ENCODE measurements at regions not wholly inside any gene's neighbourhood (a gene's known extent, or its start where the extent isn't known, plus 50 kb on each side); places are given as distances from the start of the nearest gene placed in this dataset.

GRCh38 chr2:176895158-176895557, 317.4 kb upstream of the HNRNPA3 start:
- no peak for FAIRE-seq
- no peak overlapping the region for H3K4me3 ChIP-seq (replicated peaks in 1 of 3; ENCODE audit: insufficient read depth in 1 of 3, low read depth in 2 of 3, low read length in 3 of 3)
- WGBS (ENCODE audit: low lambda C conversion rate): 20% methylated on average over 2 of the region's 2 CpGs

GRCh38 chr2:176902454-176902853, 310.1 kb upstream of the HNRNPA3 start:
- no peak for DNase-seq (ENCODE audit: low spot score)
- ATAC-seq: no peak
- CTCF ChIA-PET (ENCODE audit: low intra/inter-chr PET ratio, low total read pairs): no interaction called here
- POLR2A ChIA-PET: no interaction called here
- Histone ChIP-seq H3K36me3 (replicated peaks in 1 of 2; ENCODE audit: control insufficient read depth in 1 of 2, insufficient read depth in 2 of 2, low read length in 2 of 2) (no peaks in the 10 kb centered on the region), H3K4me2 (ENCODE audit: low read depth, low read length) (no peak overlapping the region), H3K27me3 (ENCODE audit: control insufficient read depth in 1 of 2, insufficient read depth in 2 of 2, low read length in 2 of 2) (peaks cover 0 to 8% of the 10 kb centered on the region in 2 experiments; a peak in 1 of 5 replicates), H4K20me1 (ENCODE audit: insufficient read depth, low read length) (no peaks in the 10 kb centered on the region), H3K9ac (ENCODE audit: insufficient read depth, low read depth, low read length) (no peak overlapping the region), H3K27ac (ENCODE audit: extremely low read length, insufficient read depth, low read length) (no peak overlapping the region), H3K9me3 (ENCODE audit: low read length) (no peaks in the 10 kb centered on the region), H3K79me2 (ENCODE audit: insufficient read depth, low read length) (no peaks in the 10 kb centered on the region), H2AFZ (ENCODE audit: low read length) (no peak overlapping the region), H3K4me1 (ENCODE audit: insufficient read depth, low read length) (no peaks in the 10 kb centered on the region), H3K4me3 (replicated peaks in 1 of 3; ENCODE audit: insufficient read depth in 1 of 3, low read depth in 2 of 3, low read length in 3 of 3) (no peak overlapping the region)
- intact Hi-C loops (cut with micrococcal nuclease; ENCODE audit: unreplicated experiment): no loop called here
- in situ Hi-C loops (cut with HindIII; ENCODE audit: extremely low pct_ligation_motif_present, low pct_unique_long_range_greater_than_20kb): no loop called here
- 2% methylated on average over 4 of the region's 4 CpGs for WGBS (ENCODE audit: low lambda C conversion rate)
- FAIRE-seq: no peak
- no TSS peak for BruUV-seq (replicated peaks)
- TF ChIP-seq NCOR1 (IDR thresholded peaks at IDR 0.05; ENCODE audit: borderline replicate concordance, low read length): no peak
- no peak for TF ChIP-seq ZNF275 (CRISPR knock-in tag; IDR thresholded peaks at IDR 0.05; ENCODE audit: borderline replicate concordance)
- TF ChIP-seq ZNF724P (CRISPR knock-in tag; IDR thresholded peaks at IDR 0.05; ENCODE audit: borderline replicate concordance): no peak
- no peak for TF ChIP-seq ZFYVE20 (CRISPR knock-in tag; IDR thresholded peaks at IDR 0.05; ENCODE audit: borderline replicate concordance, low read depth)
- TF ChIP-seq RNF219 (CRISPR knock-in tag; IDR thresholded peaks at IDR 0.05): no peak
- no peak for TF ChIP-seq NFKBIZ (CRISPR knock-in tag; IDR thresholded peaks at IDR 0.05)
- TF ChIP-seq ATRX (CRISPR knock-in tag; IDR thresholded peaks at IDR 0.05; ENCODE audit: borderline replicate concordance): no peak
- TF ChIP-seq KDM1A (CRISPR knock-in tag; IDR thresholded peaks at IDR 0.05): no peak
- no peak for TF ChIP-seq GRHL1 (CRISPR knock-in tag; conservative IDR thresholded peaks at IDR 0.05)
- no peak for TF ChIP-seq MEIS1 (CRISPR knock-in tag; IDR thresholded peaks at IDR 0.05; ENCODE audit: borderline replicate concordance)
- no peak for TF ChIP-seq NFYB (CRISPR knock-in tag; IDR thresholded peaks at IDR 0.05)
- TF ChIP-seq GABPA (IDR thresholded peaks at IDR 0.05; ENCODE audit: low read depth, low read length): no peak
- no peak for TF ChIP-seq GABPA (CRISPR knock-in tag; IDR thresholded peaks at IDR 0.05; ENCODE audit: low read depth)
- no peak for TF ChIP-seq GLI4 (CRISPR knock-in tag; IDR thresholded peaks at IDR 0.05; ENCODE audit: borderline replicate concordance)

More at GRCh38 chr2:176895158-176895557, 317.4 kb upstream of the HNRNPA3 start:
- ChIA-PET POLR2A (no interaction called here), CTCF (ENCODE audit: low intra/inter-chr PET ratio, low total read pairs) (no interaction called here)
- no peaks in the 10 kb centered on the region for H3K79me2 ChIP-seq (ENCODE audit: insufficient read depth, low read length)
- H2AFZ ChIP-seq (ENCODE audit: low read length): no peak overlapping the region
- no peaks in the 10 kb centered on the region for H3K27me3 ChIP-seq (ENCODE audit: control insufficient read depth in 1 of 2, insufficient read depth in 2 of 2, low read length in 2 of 2)
- H3K27ac ChIP-seq (ENCODE audit: extremely low read length, insufficient read depth, low read length): no peak overlapping the region
- no peaks in the 10 kb centered on the region for H3K9me3 ChIP-seq (ENCODE audit: low read length)
- in situ Hi-C loops (cut with HindIII; ENCODE audit: extremely low pct_ligation_motif_present, low pct_unique_long_range_greater_than_20kb) (no loop called here), intact Hi-C loops (cut with micrococcal nuclease; ENCODE audit: unreplicated experiment) (no loop called here)
- H4K20me1 ChIP-seq (ENCODE audit: insufficient read depth, low read length): no peaks in the 10 kb centered on the region
- H3K9ac ChIP-seq (ENCODE audit: insufficient read depth, low read depth, low read length): no peak overlapping the region
- ATAC-seq: no peak
- H3K4me2 ChIP-seq (ENCODE audit: low read depth, low read length): no peak overlapping the region
- no TSS peak for BruUV-seq (replicated peaks)
- DNase-seq (ENCODE audit: low spot score): no peak
- no peaks in the 10 kb centered on the region for H3K36me3 ChIP-seq (replicated peaks in 1 of 2; ENCODE audit: control insufficient read depth in 1 of 2, insufficient read depth in 2 of 2, low read length in 2 of 2)
- TF ChIP-seq RELA (CRISPR knock-in tag; IDR thresholded peaks at IDR 0.05) (no peak), ZSCAN12 (CRISPR knock-in tag; IDR thresholded peaks at IDR 0.05) (no peak), HOXA7 (CRISPR knock-in tag; IDR thresholded peaks at IDR 0.05) (no peak), ZNF33A (CRISPR knock-in tag; IDR thresholded peaks at IDR 0.05; ENCODE audit: borderline replicate concordance) (no peak)
- no peaks in the 10 kb centered on the region for H3K4me1 ChIP-seq (ENCODE audit: insufficient read depth, low read length)

Measured in HepG2 (cell line).